GM12872 (cell line): ENCODE measurements at regions not wholly inside any gene's neighbourhood (a gene's known extent, or its start where the extent isn't known, plus 50 kb on each side); places are given as distances from the start of the nearest gene placed in this dataset.

Experiments
- TF ChIP-seq, protein P1 (sequence below): IDR thresholded peaks from 3 replicates; pipeline ENCODE4 v1.5.1; 2011; ENCODE audit warnings: low read depth, mild to moderate bottlenecking, low read length, moderate library complexity; ENCODE audit not compliant: insufficient read depth

DNA sequence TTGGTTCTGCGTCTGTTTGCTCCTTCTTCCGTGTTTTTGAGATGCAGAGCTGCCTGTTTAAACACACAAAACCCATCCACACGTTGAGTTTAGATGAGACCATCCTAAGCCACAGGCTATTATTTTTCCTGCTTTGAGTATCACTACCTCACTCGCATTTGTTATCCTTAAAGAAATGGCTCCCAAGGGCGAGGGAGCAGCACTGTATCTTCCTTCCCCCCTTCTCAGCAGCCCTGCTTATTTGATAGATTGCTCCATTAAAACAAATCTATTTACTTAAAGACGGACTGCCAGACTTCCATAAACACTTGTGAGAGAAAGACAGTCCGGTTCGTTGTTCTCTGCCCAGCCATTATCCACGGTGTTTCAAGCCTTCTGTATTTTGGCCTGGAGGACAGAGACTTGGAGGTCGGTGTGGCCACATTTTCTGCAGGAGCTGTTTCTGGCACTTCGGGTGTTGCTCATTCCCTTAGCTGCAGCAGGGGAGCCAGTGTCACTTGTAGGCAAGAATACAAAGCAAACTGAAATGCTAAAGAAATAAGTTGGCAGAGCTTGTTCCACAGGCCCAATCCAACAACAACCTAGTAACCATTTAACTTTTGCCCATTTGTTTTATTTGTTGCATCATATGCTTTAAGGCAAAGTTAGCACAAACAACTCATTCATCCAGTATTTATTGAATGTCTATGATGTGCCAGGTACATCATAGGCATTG lies 275.4 kb downstream of the TTC6 start:
- TF ChIP-seq, protein P1, sequence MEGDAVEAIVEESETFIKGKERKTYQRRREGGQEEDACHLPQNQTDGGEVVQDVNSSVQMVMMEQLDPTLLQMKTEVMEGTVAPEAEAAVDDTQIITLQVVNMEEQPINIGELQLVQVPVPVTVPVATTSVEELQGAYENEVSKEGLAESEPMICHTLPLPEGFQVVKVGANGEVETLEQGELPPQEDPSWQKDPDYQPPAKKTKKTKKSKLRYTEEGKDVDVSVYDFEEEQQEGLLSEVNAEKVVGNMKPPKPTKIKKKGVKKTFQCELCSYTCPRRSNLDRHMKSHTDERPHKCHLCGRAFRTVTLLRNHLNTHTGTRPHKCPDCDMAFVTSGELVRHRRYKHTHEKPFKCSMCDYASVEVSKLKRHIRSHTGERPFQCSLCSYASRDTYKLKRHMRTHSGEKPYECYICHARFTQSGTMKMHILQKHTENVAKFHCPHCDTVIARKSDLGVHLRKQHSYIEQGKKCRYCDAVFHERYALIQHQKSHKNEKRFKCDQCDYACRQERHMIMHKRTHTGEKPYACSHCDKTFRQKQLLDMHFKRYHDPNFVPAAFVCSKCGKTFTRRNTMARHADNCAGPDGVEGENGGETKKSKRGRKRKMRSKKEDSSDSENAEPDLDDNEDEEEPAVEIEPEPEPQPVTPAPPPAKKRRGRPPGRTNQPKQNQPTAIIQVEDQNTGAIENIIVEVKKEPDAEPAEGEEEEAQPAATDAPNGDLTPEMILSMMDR: no peak

GRCh38 chr14:37874429-37875109 lies 279.1 kb downstream of the TTC6 start:
- TF ChIP-seq, protein P1: peak; percentile 91

- TF ChIP-seq, protein P1: no peak
These were observed 292.8 kb downstream of the TTC6 start for GRCh38 chr14:37888234-37888633.

DNA sequence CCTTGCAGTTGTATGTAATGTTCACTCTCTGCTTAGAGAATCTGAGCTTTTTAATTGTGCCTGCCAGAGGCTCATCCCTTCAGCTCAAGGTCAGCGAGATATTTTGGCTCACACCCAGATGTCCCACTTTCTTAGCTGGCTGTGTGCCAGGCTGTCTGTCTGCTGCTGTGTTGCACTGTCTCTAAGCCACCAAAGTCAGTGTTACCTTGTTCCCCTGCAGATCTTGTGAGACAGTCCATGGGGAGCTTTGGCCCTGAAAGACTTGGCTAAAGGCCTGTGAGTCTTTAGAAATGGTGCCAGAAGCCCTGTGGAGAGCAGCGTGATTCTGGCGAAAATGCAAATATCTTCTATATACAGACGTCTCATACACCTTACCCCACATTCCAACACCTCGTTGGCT lies 293.7 kb downstream of the TTC6 start:
- TF ChIP-seq, protein P1: no peak

DNA sequence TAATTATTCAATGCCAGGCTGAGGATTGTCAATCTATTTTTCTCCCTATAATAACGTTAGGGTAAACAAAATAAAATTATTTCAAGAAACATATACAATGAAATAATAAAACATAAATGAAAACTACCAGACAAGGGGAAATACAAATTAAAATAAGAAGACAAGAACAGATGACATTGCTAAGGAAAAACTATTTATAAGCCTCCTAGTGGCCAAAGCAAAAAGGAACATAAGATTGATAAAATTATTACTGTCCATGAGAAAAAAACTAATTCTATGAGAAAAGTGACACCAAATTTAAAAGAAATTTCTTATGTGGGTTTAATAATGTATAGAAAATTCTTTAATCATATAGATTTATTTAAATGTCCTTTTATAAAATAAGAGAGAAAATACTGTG lies 294.7 kb downstream of the TTC6 start:
- TF ChIP-seq, protein P1: no peak

- TF ChIP-seq, protein P1: no peak
These were observed 299.0 kb downstream of the TTC6 start for GRCh38 chr14:37894463-37894862.

DNA sequence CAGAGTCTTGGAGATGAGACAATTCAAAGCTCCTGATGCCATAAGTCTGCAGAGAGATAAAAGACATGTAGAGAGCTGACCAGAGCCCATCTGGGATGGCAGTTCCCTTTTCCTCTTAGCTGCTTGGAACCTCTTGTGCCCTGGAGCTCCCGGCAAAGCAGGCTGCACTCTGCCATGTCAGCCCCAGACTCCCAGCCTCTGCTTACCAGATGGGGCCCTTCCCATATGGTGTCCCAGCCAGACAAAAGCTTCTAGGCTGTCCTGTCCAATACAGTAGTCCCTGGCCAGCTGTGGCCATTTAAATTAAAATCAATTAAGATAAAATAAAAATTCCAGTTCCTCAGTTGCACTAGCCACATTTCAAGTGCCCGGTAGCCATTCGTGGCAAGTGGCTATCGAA lies 303.9 kb downstream of the TTC6 start:
- TF ChIP-seq, protein P1: no peak
